Loucy (cell line): ENCODE measurements at regions not wholly inside any gene's neighbourhood (a gene's known extent, or its start where the extent isn't known, plus 50 kb on each side); places are given as distances from the start of the nearest gene placed in this dataset.

ENCODE experiments used
- H2AFZ ChIP-seq: fragments of 200-600 bp; sonication (generic); 2 replicates; pipeline ENCODE4 v1.6.0; 2016; ENCODE audit warnings: antibody characterized with exemption, mild to moderate bottlenecking, low read length, moderate library complexity
- H3F3A ChIP-seq: fragments of 200-600 bp; 2 replicates; pipeline ENCODE4 v1.6.0; 2016; ENCODE audit warnings: antibody characterized with exemption, low read depth, mild to moderate bottlenecking
- H3K27me3 ChIP-seq: fragments of 200-600 bp; sonication (generic); 2 replicates; pipeline ENCODE4 v1.6.1; 2014; ENCODE audit warnings: low read length, mild to moderate bottlenecking; ENCODE audit not compliant: insufficient read depth, poor library complexity, severe bottlenecking
- H3K36me3 ChIP-seq: fragments of 200-600 bp; sonication (generic); 2 replicates; pipeline ENCODE4 v1.6.1; 2016; ENCODE audit warnings: low read length; ENCODE audit not compliant: insufficient read depth
- H3K4me1 ChIP-seq: fragments of 200-600 bp; sonication (generic); 2 replicates; pipeline ENCODE4 v1.5.1; 2014; ENCODE audit warnings: low read length, mild to moderate bottlenecking; ENCODE audit not compliant: insufficient read depth, poor library complexity, severe bottlenecking
- H3K4me2 ChIP-seq: fragments of 200-600 bp; sonication (generic); 2 replicates; pipeline ENCODE4 v1.6.0; 2014; ENCODE audit warnings: antibody characterized with exemption, low read length, low read depth, mild to moderate bottlenecking; ENCODE audit not compliant: poor library complexity, severe bottlenecking
- H3K4me3 ChIP-seq: fragments of 200-600 bp; sonication (generic); 2 replicates; pipeline ENCODE4 v1.5.1; 2014; ENCODE audit warnings: low read length, mild to moderate bottlenecking, mixed read lengths; ENCODE audit not compliant: poor library complexity, severe bottlenecking
- H3K79me2 ChIP-seq: fragments of 200-600 bp; sonication (generic); 2 replicates; pipeline ENCODE4 v1.6.1; 2014; ENCODE audit warnings: low read length; ENCODE audit not compliant: insufficient read depth
- H3K9ac ChIP-seq: fragments of 200-600 bp; sonication (generic); 2 replicates; pipeline ENCODE4 v1.6.0; 2014; ENCODE audit warnings: mild to moderate bottlenecking, low read depth, low read length, moderate library complexity; ENCODE audit not compliant: poor library complexity, severe bottlenecking
- H3K9me2 ChIP-seq: fragments of 200-600 bp; sonication (generic); replicated peaks from 2 replicates; pipeline ENCODE4 v1.6.1; 2016; ENCODE audit warnings: low read depth, low read length, mixed read lengths
- H3K9me3 ChIP-seq: fragments of 200-600 bp; sonication (generic); 2 replicates; pipeline ENCODE4 v1.6.1; 2014; ENCODE audit warnings: mild to moderate bottlenecking, antibody characterized with exemption, low read length, low read depth; ENCODE audit not compliant: insufficient read depth
- H4K20me1 ChIP-seq: fragments of 200-600 bp; sonication (generic); 2 replicates; pipeline ENCODE4 v1.6.0; 2014; ENCODE audit warnings: antibody characterized with exemption, low read length, mild to moderate bottlenecking; ENCODE audit not compliant: insufficient read depth, poor library complexity, severe bottlenecking
- CTCF ChIP-seq: fragments of 200-600 bp; sonication (generic); conservative IDR thresholded peaks from 2 replicates; pipeline ENCODE4 v1.5.1; 2014; ENCODE audit warnings: mild to moderate bottlenecking, antibody characterized with exemption, low read length
- EZH2phosphoT487 ChIP-seq: fragments of 200-600 bp; IDR thresholded peaks from 2 replicates; pipeline ENCODE4 v1.6.1; 2018; ENCODE audit warnings: antibody characterized with exemption, mild to moderate bottlenecking, moderate library complexity, borderline replicate concordance

GRCh38 chrX:22627576-22627975, 354.9 kb downstream of the CBLL2 start:
- H2AFZ ChIP-seq: no peak overlapping the region
- H4K20me1 ChIP-seq: no peaks in the 10 kb centered on the region
- H3K9me2 ChIP-seq: no peaks in the 10 kb centered on the region
- no peak overlapping the region for H3K9ac ChIP-seq
- H3K36me3 ChIP-seq: no peaks in the 10 kb centered on the region
- H3F3A ChIP-seq: no peaks in the 10 kb centered on the region
- H3K79me2 ChIP-seq: no peaks in the 10 kb centered on the region
- H3K27me3 ChIP-seq: no peaks in the 10 kb centered on the region
- no peak overlapping the region for H3K4me2 ChIP-seq
- H3K4me3 ChIP-seq: no peak overlapping the region
- TF ChIP-seq EZH2phosphoT487 (no peak), CTCF (no peak)
- no peaks in the 10 kb centered on the region for H3K4me1 ChIP-seq
- no peaks in the 10 kb centered on the region for H3K9me3 ChIP-seq

- no peaks in the 10 kb centered on the region for H3K9me2 ChIP-seq
- H3K9me3 ChIP-seq: no peaks in the 10 kb centered on the region
- no peak overlapping the region for H3K4me2 ChIP-seq
- no peaks in the 10 kb centered on the region for H3K27me3 ChIP-seq
- no peak overlapping the region for H3K4me3 ChIP-seq
- H4K20me1 ChIP-seq: no peaks in the 10 kb centered on the region
- no peak overlapping the region for H3K9ac ChIP-seq
- H2AFZ ChIP-seq: no peak overlapping the region
- TF ChIP-seq CTCF: no peak
- TF ChIP-seq EZH2phosphoT487: no peak
- no peaks in the 10 kb centered on the region for H3K4me1 ChIP-seq
- no peaks in the 10 kb centered on the region for H3K79me2 ChIP-seq
- no peaks in the 10 kb centered on the region for H3F3A ChIP-seq
- no peaks in the 10 kb centered on the region for H3K36me3 ChIP-seq
Measured at GRCh38 chrX:22628275-22628674, 355.6 kb downstream of the CBLL2 start.

GRCh38 chrX:22629105-22629725, 356.5 kb downstream of the CBLL2 start:
- Histone ChIP-seq H3K9me2 (no peaks in the 10 kb centered on the region), H3K4me2 (no peak overlapping the region), H3F3A (no peaks in the 10 kb centered on the region), H3K27me3 (no peaks in the 10 kb centered on the region), H3K36me3 (no peaks in the 10 kb centered on the region), H4K20me1 (no peaks in the 10 kb centered on the region), H3K9ac (no peak overlapping the region), H3K79me2 (no peaks in the 10 kb centered on the region), H3K4me3 (no peak overlapping the region), H2AFZ (no peak overlapping the region), H3K4me1 (no peaks in the 10 kb centered on the region), H3K9me3 (no peaks in the 10 kb centered on the region)
- TF ChIP-seq EZH2phosphoT487 (no peak), CTCF (no peak)
